ENCODE measurements at regions not wholly inside any gene's neighbourhood (a gene's known extent, or its start where the extent isn't known, plus 50 kb on each side); places are given as distances from the start of the nearest gene placed in this dataset.

DNA sequence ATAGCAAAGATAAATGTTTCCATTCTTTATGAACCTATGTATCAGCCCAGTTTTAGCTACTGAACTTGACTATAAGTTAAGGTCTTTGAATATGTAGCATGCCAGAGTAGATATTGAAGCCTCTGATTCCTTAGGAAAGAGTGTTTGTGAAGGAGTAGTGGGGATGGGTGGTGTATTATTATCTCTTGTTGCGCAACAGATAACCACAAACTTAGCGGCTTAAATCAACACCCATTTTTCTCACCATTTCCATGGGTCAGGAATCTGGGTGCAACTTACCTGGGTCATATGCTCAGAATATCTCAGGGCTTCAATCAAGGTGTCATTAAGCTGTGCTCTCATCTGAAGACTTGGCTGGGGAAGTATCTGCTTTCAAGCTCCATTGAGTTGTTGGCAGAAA lies 251.4 kb upstream of the PUDP start:
- H3K9me3 ChIP-seq (ENCODE audit: control insufficient read depth, insufficient read depth, low read length): no peaks in the 10 kb centered on the region
- H3K4me1 ChIP-seq (ENCODE audit: control insufficient read depth, low read length): no peaks in the 10 kb centered on the region
- no peak overlapping the region for H3K4me3 ChIP-seq (ENCODE audit: low read length)
- H3K27me3 ChIP-seq (ENCODE audit: control insufficient read depth, low read length): no peaks in the 10 kb centered on the region
- TF ChIP-seq, protein P1, sequence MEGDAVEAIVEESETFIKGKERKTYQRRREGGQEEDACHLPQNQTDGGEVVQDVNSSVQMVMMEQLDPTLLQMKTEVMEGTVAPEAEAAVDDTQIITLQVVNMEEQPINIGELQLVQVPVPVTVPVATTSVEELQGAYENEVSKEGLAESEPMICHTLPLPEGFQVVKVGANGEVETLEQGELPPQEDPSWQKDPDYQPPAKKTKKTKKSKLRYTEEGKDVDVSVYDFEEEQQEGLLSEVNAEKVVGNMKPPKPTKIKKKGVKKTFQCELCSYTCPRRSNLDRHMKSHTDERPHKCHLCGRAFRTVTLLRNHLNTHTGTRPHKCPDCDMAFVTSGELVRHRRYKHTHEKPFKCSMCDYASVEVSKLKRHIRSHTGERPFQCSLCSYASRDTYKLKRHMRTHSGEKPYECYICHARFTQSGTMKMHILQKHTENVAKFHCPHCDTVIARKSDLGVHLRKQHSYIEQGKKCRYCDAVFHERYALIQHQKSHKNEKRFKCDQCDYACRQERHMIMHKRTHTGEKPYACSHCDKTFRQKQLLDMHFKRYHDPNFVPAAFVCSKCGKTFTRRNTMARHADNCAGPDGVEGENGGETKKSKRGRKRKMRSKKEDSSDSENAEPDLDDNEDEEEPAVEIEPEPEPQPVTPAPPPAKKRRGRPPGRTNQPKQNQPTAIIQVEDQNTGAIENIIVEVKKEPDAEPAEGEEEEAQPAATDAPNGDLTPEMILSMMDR (IDR thresholded peaks at IDR 0.05; ENCODE audit: low read depth, low read length, poor library complexity, severe bottlenecking): no peak
- no peak for TF ChIP-seq EZH2phosphoT487 (IDR thresholded peaks at IDR 0.05; ENCODE audit: borderline replicate concordance, low read length)
- H3K4me2 ChIP-seq (ENCODE audit: low read length): no peak overlapping the region
- H3K36me3 ChIP-seq (ENCODE audit: control insufficient read depth, low read length): no peaks in the 10 kb centered on the region
- no peak overlapping the region for H3K27ac ChIP-seq (ENCODE audit: low read depth, low read length)
- H3K9me2 ChIP-seq (replicated peaks; ENCODE audit: control insufficient read depth, low read length): no peaks in the 10 kb centered on the region
- no peaks in the 10 kb centered on the region for H3F3A ChIP-seq (ENCODE audit: control insufficient read depth, insufficient read depth)
- H3K79me2 ChIP-seq (ENCODE audit: control insufficient read depth, low read length): no peaks in the 10 kb centered on the region
- no peaks in the 10 kb centered on the region for H4K20me1 ChIP-seq (ENCODE audit: control insufficient read depth, insufficient read depth, low read depth, low read length)

DNA sequence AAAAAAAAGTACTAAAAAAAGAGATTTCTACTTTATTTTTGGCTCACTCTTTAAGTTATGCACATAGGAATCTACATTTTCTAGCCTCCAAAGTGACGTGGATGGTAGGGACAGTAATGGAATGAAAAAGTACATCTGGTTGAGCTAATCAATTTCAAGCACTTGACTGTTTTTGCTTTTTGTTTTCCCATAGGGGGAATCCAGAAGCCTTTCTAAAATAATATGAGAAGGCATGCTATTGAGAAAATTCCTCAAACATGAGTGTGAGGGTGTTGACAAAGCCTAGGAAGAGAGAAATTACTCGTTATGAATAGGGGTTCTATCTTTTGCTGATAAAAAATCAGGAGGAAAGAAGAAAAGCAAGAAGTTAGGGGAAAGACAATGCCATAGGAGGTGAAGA lies 242.5 kb upstream of the PUDP start:
- TF ChIP-seq, protein P1 (IDR thresholded peaks at IDR 0.05; ENCODE audit: low read depth, low read length, poor library complexity, severe bottlenecking): no peak
- no peak for TF ChIP-seq EZH2phosphoT487 (IDR thresholded peaks at IDR 0.05; ENCODE audit: borderline replicate concordance, low read length)
- no peak overlapping the region for H3K4me3 ChIP-seq (ENCODE audit: low read length)
- H3K36me3 ChIP-seq (ENCODE audit: control insufficient read depth, low read length): no peaks in the 10 kb centered on the region
- H3K4me2 ChIP-seq (ENCODE audit: low read length): no peak overlapping the region
- H3K9me2 ChIP-seq (replicated peaks; ENCODE audit: control insufficient read depth, low read length): no peaks in the 10 kb centered on the region
- no peak overlapping the region for H3K27ac ChIP-seq (ENCODE audit: low read depth, low read length)
- H3F3A ChIP-seq (ENCODE audit: control insufficient read depth, insufficient read depth): no peaks in the 10 kb centered on the region
- H3K27me3 ChIP-seq (ENCODE audit: control insufficient read depth, low read length): no peaks in the 10 kb centered on the region
- no peaks in the 10 kb centered on the region for H4K20me1 ChIP-seq (ENCODE audit: control insufficient read depth, insufficient read depth, low read depth, low read length)
- H3K4me1 ChIP-seq (ENCODE audit: control insufficient read depth, low read length): no peaks in the 10 kb centered on the region
- H3K9me3 ChIP-seq (ENCODE audit: control insufficient read depth, insufficient read depth, low read length): no peaks in the 10 kb centered on the region
- H3K79me2 ChIP-seq (ENCODE audit: control insufficient read depth, low read length): no peaks in the 10 kb centered on the region

DNA sequence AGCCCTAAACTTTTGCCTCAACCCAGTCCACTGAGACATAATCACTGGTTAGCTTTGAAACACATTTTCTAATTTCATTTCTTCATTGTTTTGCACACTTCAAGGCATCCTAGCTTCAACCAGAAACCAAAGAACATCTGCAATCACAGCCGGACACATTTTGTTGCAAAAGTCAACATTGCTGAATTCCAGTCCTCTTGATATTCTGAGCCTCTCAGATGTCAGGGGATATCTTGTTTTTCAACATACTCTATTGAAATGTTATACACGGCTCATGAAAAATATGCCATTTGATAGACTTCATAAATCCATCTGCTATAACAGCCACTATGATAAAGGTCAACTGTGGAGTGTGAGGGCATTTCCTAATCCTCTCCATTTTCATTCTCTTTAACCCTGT lies 241.6 kb upstream of the PUDP start:
- no peaks in the 10 kb centered on the region for H3K4me1 ChIP-seq (ENCODE audit: control insufficient read depth, low read length)
- no peak overlapping the region for H3K4me2 ChIP-seq (ENCODE audit: low read length)
- H3K36me3 ChIP-seq (ENCODE audit: control insufficient read depth, low read length): no peaks in the 10 kb centered on the region
- H4K20me1 ChIP-seq (ENCODE audit: control insufficient read depth, insufficient read depth, low read depth, low read length): no peaks in the 10 kb centered on the region
- no peaks in the 10 kb centered on the region for H3K79me2 ChIP-seq (ENCODE audit: control insufficient read depth, low read length)
- H3F3A ChIP-seq (ENCODE audit: control insufficient read depth, insufficient read depth): no peaks in the 10 kb centered on the region
- H3K9me3 ChIP-seq (ENCODE audit: control insufficient read depth, insufficient read depth, low read length): no peaks in the 10 kb centered on the region
- no peak overlapping the region for H3K4me3 ChIP-seq (ENCODE audit: low read length)
- no peaks in the 10 kb centered on the region for H3K9me2 ChIP-seq (replicated peaks; ENCODE audit: control insufficient read depth, low read length)
- H3K27me3 ChIP-seq (ENCODE audit: control insufficient read depth, low read length): no peaks in the 10 kb centered on the region
- TF ChIP-seq, protein P1 (IDR thresholded peaks at IDR 0.05; ENCODE audit: low read depth, low read length, poor library complexity, severe bottlenecking): no peak
- TF ChIP-seq EZH2phosphoT487 (IDR thresholded peaks at IDR 0.05; ENCODE audit: borderline replicate concordance, low read length): no peak
- H3K27ac ChIP-seq (ENCODE audit: low read depth, low read length): no peak overlapping the region

DNA sequence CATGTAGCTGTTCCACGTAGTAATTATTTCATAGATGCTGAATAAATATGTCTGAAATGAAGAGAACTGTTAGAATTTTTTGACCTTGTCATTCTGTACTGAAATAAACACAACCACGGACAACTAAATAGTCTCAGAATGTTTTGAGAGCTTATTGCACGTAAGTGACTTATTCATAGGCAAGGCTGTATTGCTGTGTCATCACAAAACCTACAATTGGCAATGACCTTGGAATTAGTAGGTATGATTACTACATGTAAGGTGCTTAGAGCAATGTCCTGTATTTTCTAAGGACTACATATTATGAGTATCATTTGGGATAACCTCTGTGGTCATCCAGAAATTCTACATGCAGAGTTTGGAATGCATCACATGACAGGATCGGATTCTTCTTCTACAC lies 237.2 kb upstream of the PUDP start:
- no peak overlapping the region for H3K4me2 ChIP-seq (ENCODE audit: low read length)
- no peaks in the 10 kb centered on the region for H3K9me2 ChIP-seq (replicated peaks; ENCODE audit: control insufficient read depth, low read length)
- peaks cover 12% of the 10 kb centered on the region for H3K4me1 ChIP-seq (ENCODE audit: control insufficient read depth, low read length)
- no peaks in the 10 kb centered on the region for H3K27me3 ChIP-seq (ENCODE audit: control insufficient read depth, low read length)
- no peaks in the 10 kb centered on the region for H3K9me3 ChIP-seq (ENCODE audit: control insufficient read depth, insufficient read depth, low read length)
- no peaks in the 10 kb centered on the region for H3K36me3 ChIP-seq (ENCODE audit: control insufficient read depth, low read length)
- no peaks in the 10 kb centered on the region for H3F3A ChIP-seq (ENCODE audit: control insufficient read depth, insufficient read depth)
- TF ChIP-seq EZH2phosphoT487 (IDR thresholded peaks at IDR 0.05; ENCODE audit: borderline replicate concordance, low read length): no peak
- TF ChIP-seq, protein P1 (IDR thresholded peaks at IDR 0.05; ENCODE audit: low read depth, low read length, poor library complexity, severe bottlenecking): no peak
- no peak overlapping the region for H3K4me3 ChIP-seq (ENCODE audit: low read length)
- H3K27ac ChIP-seq (ENCODE audit: low read depth, low read length): no peak overlapping the region
- H3K79me2 ChIP-seq (ENCODE audit: control insufficient read depth, low read length): no peaks in the 10 kb centered on the region
- H4K20me1 ChIP-seq (ENCODE audit: control insufficient read depth, insufficient read depth, low read depth, low read length): no peaks in the 10 kb centered on the region

Measured in DOHH2 (cell line).